Loucy (cell line): ENCODE measurements at regions not wholly inside any gene's neighbourhood (a gene's known extent, or its start where the extent isn't known, plus 50 kb on each side); places are given as distances from the start of the nearest gene placed in this dataset.

ENCODE experiments used
- H2AFZ ChIP-seq: fragments of 200-600 bp; sonication (generic); 2 replicates; pipeline ENCODE4 v1.6.0; 2016; ENCODE audit warnings: antibody characterized with exemption, mild to moderate bottlenecking, low read length, moderate library complexity
- H3F3A ChIP-seq: fragments of 200-600 bp; 2 replicates; pipeline ENCODE4 v1.6.0; 2016; ENCODE audit warnings: antibody characterized with exemption, low read depth, mild to moderate bottlenecking
- H3K27me3 ChIP-seq: fragments of 200-600 bp; sonication (generic); 2 replicates; pipeline ENCODE4 v1.6.1; 2014; ENCODE audit warnings: low read length, mild to moderate bottlenecking; ENCODE audit not compliant: insufficient read depth, poor library complexity, severe bottlenecking
- H3K36me3 ChIP-seq: fragments of 200-600 bp; sonication (generic); 2 replicates; pipeline ENCODE4 v1.6.1; 2016; ENCODE audit warnings: low read length; ENCODE audit not compliant: insufficient read depth
- H3K4me1 ChIP-seq: fragments of 200-600 bp; sonication (generic); 2 replicates; pipeline ENCODE4 v1.5.1; 2014; ENCODE audit warnings: low read length, mild to moderate bottlenecking; ENCODE audit not compliant: insufficient read depth, poor library complexity, severe bottlenecking
- H3K4me2 ChIP-seq: fragments of 200-600 bp; sonication (generic); 2 replicates; pipeline ENCODE4 v1.6.0; 2014; ENCODE audit warnings: antibody characterized with exemption, low read length, low read depth, mild to moderate bottlenecking; ENCODE audit not compliant: poor library complexity, severe bottlenecking
- H3K4me3 ChIP-seq: fragments of 200-600 bp; sonication (generic); 2 replicates; pipeline ENCODE4 v1.5.1; 2014; ENCODE audit warnings: low read length, mild to moderate bottlenecking, mixed read lengths; ENCODE audit not compliant: poor library complexity, severe bottlenecking
- H3K79me2 ChIP-seq: fragments of 200-600 bp; sonication (generic); 2 replicates; pipeline ENCODE4 v1.6.1; 2014; ENCODE audit warnings: low read length; ENCODE audit not compliant: insufficient read depth
- H3K9ac ChIP-seq: fragments of 200-600 bp; sonication (generic); 2 replicates; pipeline ENCODE4 v1.6.0; 2014; ENCODE audit warnings: mild to moderate bottlenecking, low read depth, low read length, moderate library complexity; ENCODE audit not compliant: poor library complexity, severe bottlenecking
- H3K9me2 ChIP-seq: fragments of 200-600 bp; sonication (generic); replicated peaks from 2 replicates; pipeline ENCODE4 v1.6.1; 2016; ENCODE audit warnings: low read depth, low read length, mixed read lengths
- H3K9me3 ChIP-seq: fragments of 200-600 bp; sonication (generic); 2 replicates; pipeline ENCODE4 v1.6.1; 2014; ENCODE audit warnings: mild to moderate bottlenecking, antibody characterized with exemption, low read length, low read depth; ENCODE audit not compliant: insufficient read depth
- H4K20me1 ChIP-seq: fragments of 200-600 bp; sonication (generic); 2 replicates; pipeline ENCODE4 v1.6.0; 2014; ENCODE audit warnings: antibody characterized with exemption, low read length, mild to moderate bottlenecking; ENCODE audit not compliant: insufficient read depth, poor library complexity, severe bottlenecking
- CTCF ChIP-seq: fragments of 200-600 bp; sonication (generic); conservative IDR thresholded peaks from 2 replicates; pipeline ENCODE4 v1.5.1; 2014; ENCODE audit warnings: mild to moderate bottlenecking, antibody characterized with exemption, low read length
- EZH2phosphoT487 ChIP-seq: fragments of 200-600 bp; IDR thresholded peaks from 2 replicates; pipeline ENCODE4 v1.6.1; 2018; ENCODE audit warnings: antibody characterized with exemption, mild to moderate bottlenecking, moderate library complexity, borderline replicate concordance

GRCh38 chr12:89980236-89980635 lies 271.6 kb upstream of the ATP2B1 start:
- no peaks in the 10 kb centered on the region for H3K36me3 ChIP-seq
- H3F3A ChIP-seq: no peaks in the 10 kb centered on the region
- H3K4me1 ChIP-seq: no peaks in the 10 kb centered on the region
- H3K79me2 ChIP-seq: no peaks in the 10 kb centered on the region
- no peak overlapping the region for H3K4me2 ChIP-seq
- no peaks in the 10 kb centered on the region for H4K20me1 ChIP-seq
- H3K9ac ChIP-seq: no peak overlapping the region
- H3K4me3 ChIP-seq: no peak overlapping the region
- H3K9me3 ChIP-seq: no peaks in the 10 kb centered on the region
- TF ChIP-seq CTCF (no peak), EZH2phosphoT487 (no peak)
- H3K27me3 ChIP-seq: no peaks in the 10 kb centered on the region
- no peak overlapping the region for H2AFZ ChIP-seq
- H3K9me2 ChIP-seq: no peaks in the 10 kb centered on the region

GRCh38 chr12:89977405-89978085 lies 268.9 kb upstream of the ATP2B1 start:
- H3K4me3 ChIP-seq: no peak overlapping the region
- no peaks in the 10 kb centered on the region for H3K4me1 ChIP-seq
- H3K36me3 ChIP-seq: no peaks in the 10 kb centered on the region
- TF ChIP-seq CTCF: no peak
- TF ChIP-seq EZH2phosphoT487: no peak
- H3K9ac ChIP-seq: no peak overlapping the region
- no peaks in the 10 kb centered on the region for H4K20me1 ChIP-seq
- H3K27me3 ChIP-seq: no peaks in the 10 kb centered on the region
- H3F3A ChIP-seq: no peaks in the 10 kb centered on the region
- H3K9me3 ChIP-seq: no peaks in the 10 kb centered on the region
- no peak overlapping the region for H2AFZ ChIP-seq
- no peak overlapping the region for H3K4me2 ChIP-seq
- no peaks in the 10 kb centered on the region for H3K9me2 ChIP-seq
- H3K79me2 ChIP-seq: no peaks in the 10 kb centered on the region

GRCh38 chr12:89976866-89977265 lies 268.2 kb upstream of the ATP2B1 start:
- Histone ChIP-seq H3K4me1 (peaks cover 2% of the 10 kb centered on the region), H4K20me1 (no peaks in the 10 kb centered on the region), H3K4me3 (no peak overlapping the region), H3K27me3 (no peaks in the 10 kb centered on the region), H3K9ac (no peak overlapping the region), H2AFZ (no peak overlapping the region), H3K9me2 (no peaks in the 10 kb centered on the region), H3K79me2 (no peaks in the 10 kb centered on the region), H3K4me2 (no peak overlapping the region), H3K9me3 (no peaks in the 10 kb centered on the region), H3F3A (no peaks in the 10 kb centered on the region), H3K36me3 (no peaks in the 10 kb centered on the region)
- TF ChIP-seq CTCF (no peak), EZH2phosphoT487 (no peak)
